ENCODE measurements at regions not wholly inside any gene's neighbourhood (a gene's known extent, or its start where the extent isn't known, plus 50 kb on each side); places are given as distances from the start of the nearest gene placed in this dataset.
A peak's percentile ranks its signal among the peaks of the same experiment; 100 is the strongest.
"Not testable (repeated sequence)": the region's sequence is repeated elsewhere in the genome, so short reads cannot be mapped to it uniquely, and the experiment has no call there.

- POLR2A ChIA-PET, result no interaction called here
- Mint-ChIP-seq H3K9me3 (peaks cover 8% of the 10 kb centered on the region), H3K36me3 (no peaks in the 10 kb centered on the region), H3K4me3 (no peak overlapping the region), H3K27me3 (peaks cover 13% of the 10 kb centered on the region), H3K4me1 (ENCODE audit: low read depth) (no peaks in the 10 kb centered on the region), H3K27ac (no peak overlapping the region)
- DNase-seq, result no peak
- intact Hi-C loops (cut with micrococcal nuclease), result no loop called here
- CTCF ChIA-PET, result no interaction called here
Observed at GRCh38 chr10:117454502-117454901, 79.3 kb upstream of the PDZD8 start.

- not testable (repeated sequence) for H3K4me1 Mint-ChIP-seq (ENCODE audit: low read depth)
Observed at GRCh38 chr10:117453484-117453883, 78.2 kb upstream of the PDZD8 start.

DNA sequence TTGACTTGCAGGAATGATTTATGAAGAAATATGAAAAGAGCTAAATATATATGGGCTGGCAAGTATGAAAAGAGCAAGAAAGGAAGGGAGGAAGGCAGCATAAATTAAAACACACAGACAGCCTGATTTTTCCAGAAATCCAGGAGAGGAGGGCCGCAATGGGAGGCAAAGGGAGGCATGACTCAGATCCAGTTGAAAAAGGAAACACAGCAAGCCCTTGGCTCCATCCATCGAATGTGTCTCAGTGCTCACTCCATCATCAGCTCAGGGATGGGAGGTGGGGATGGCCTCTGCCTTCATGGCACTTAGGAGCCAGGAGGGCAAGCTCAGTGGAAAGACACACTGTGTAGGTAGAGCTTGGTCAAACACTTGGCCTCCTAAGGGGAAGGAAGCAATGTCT, 75.7 kb upstream of the PDZD8 start:
- Mint-ChIP-seq H3K27ac (no peak overlapping the region), H3K36me3 (peaks cover 4% of the 10 kb centered on the region), H3K9me3 (peaks cover 23% of the 10 kb centered on the region), H3K4me1 (ENCODE audit: low read depth) (no peaks in the 10 kb centered on the region), H3K27me3 (peaks cover 6% of the 10 kb centered on the region), H3K4me3 (no peak overlapping the region)
- DNase-seq, result no peak
- ChIA-PET POLR2A (no interaction called here), CTCF (interaction anchor here (1.6 to 3.2 kb wide), 2 partner anchors 8 to 235 kb away, joined by 6 to 23 read pairs; no protein-coding TSS in a partner anchor)
- intact Hi-C loops (cut with micrococcal nuclease), result no loop called here

More at GRCh38 chr10:117453484-117453883, 78.2 kb upstream of the PDZD8 start:
- POLR2A ChIA-PET; H3K9me3 Mint-ChIP-seq; intact Hi-C loops (cut with micrococcal nuclease); H3K27ac Mint-ChIP-seq; H3K36me3 Mint-ChIP-seq; DNase-seq; H3K4me3 Mint-ChIP-seq: not testable (repeated sequence)
- peaks cover 16% of the 10 kb centered on the region for H3K27me3 Mint-ChIP-seq
- CTCF ChIA-PET, result interaction anchor here (3.2 kb wide), 1 partner anchor 11 kb away, joined by 23 read pairs; no protein-coding TSS in a partner anchor

GRCh38 chr10:117449636-117450035, 74.4 kb upstream of the PDZD8 start:
- no peak overlapping the region for H3K27ac Mint-ChIP-seq
- peaks cover 4% of the 10 kb centered on the region for H3K27me3 Mint-ChIP-seq
- H3K36me3 Mint-ChIP-seq, result peaks cover 5% of the 10 kb centered on the region
- H3K4me1 Mint-ChIP-seq (ENCODE audit: low read depth), result no peaks in the 10 kb centered on the region
- ChIA-PET CTCF (interaction anchor here (1.6 kb wide), 1 partner anchor 233 kb away, joined by 6 read pairs; no protein-coding TSS in a partner anchor), POLR2A (no interaction called here)
- intact Hi-C loops (cut with micrococcal nuclease), result no loop called here
- DNase-seq, result no peak
- peaks cover 35% of the 10 kb centered on the region for H3K9me3 Mint-ChIP-seq
- H3K4me3 Mint-ChIP-seq, result no peak overlapping the region

GRCh38 chr10:117448802-117449201, 73.6 kb upstream of the PDZD8 start:
- H3K27me3 Mint-ChIP-seq, result peaks cover 5% of the 10 kb centered on the region
- CTCF ChIA-PET, result interaction anchor here (0.5 kb wide), 1 partner anchor 12 kb away, joined by 3 read pairs; no protein-coding TSS in a partner anchor

GRCh38 chr10:117445992-117446391, 70.8 kb upstream of the PDZD8 start:
- peaks cover 27% of the 10 kb centered on the region for H3K9me3 Mint-ChIP-seq

More at GRCh38 chr10:117448802-117449201, 73.6 kb upstream of the PDZD8 start:
- H3K4me1 Mint-ChIP-seq (ENCODE audit: low read depth), result no peaks in the 10 kb centered on the region
- H3K27ac Mint-ChIP-seq, result no peak overlapping the region
- peaks cover 35% of the 10 kb centered on the region for H3K9me3 Mint-ChIP-seq
- POLR2A ChIA-PET, result no interaction called here
- DNase-seq, result no peak
- intact Hi-C loops (cut with micrococcal nuclease), result no loop called here
- H3K36me3 Mint-ChIP-seq, result peaks cover 5% of the 10 kb centered on the region
- H3K4me3 Mint-ChIP-seq, result no peak overlapping the region

GRCh38 chr10:117444497-117445040, 69.3 kb upstream of the PDZD8 start:
- DNase-seq, result no peak
- no peak overlapping the region for H3K27ac Mint-ChIP-seq
- peaks cover 20% of the 10 kb centered on the region for H3K27me3 Mint-ChIP-seq
- intact Hi-C loops (cut with micrococcal nuclease), result loop anchor here (5.0 kb wide), 1 partner anchor 227 kb away; no protein-coding TSS in a partner anchor
- peaks cover 5% of the 10 kb centered on the region for H3K36me3 Mint-ChIP-seq
- H3K9me3 Mint-ChIP-seq, result peaks cover 27% of the 10 kb centered on the region
- H3K4me3 Mint-ChIP-seq, result no peak overlapping the region
- ChIA-PET CTCF (interaction anchor here (0.9 kb wide), 1 partner anchor 17 kb away, joined by 3 read pairs; no protein-coding TSS in a partner anchor), POLR2A (no interaction called here)
- H3K4me1 Mint-ChIP-seq (ENCODE audit: low read depth), result no peaks in the 10 kb centered on the region

More at GRCh38 chr10:117445992-117446391, 70.8 kb upstream of the PDZD8 start:
- H3K27ac Mint-ChIP-seq, result no peak overlapping the region
- H3K4me3 Mint-ChIP-seq, result no peak overlapping the region
- ChIA-PET POLR2A (no interaction called here), CTCF (interaction anchor here (0.7 kb wide), 1 partner anchor 698 kb away, joined by 3 read pairs; no protein-coding TSS in a partner anchor)
- H3K27me3 Mint-ChIP-seq, result peaks cover 17% of the 10 kb centered on the region
- DNase-seq, result no peak
- intact Hi-C loops (cut with micrococcal nuclease), result no loop called here
- H3K4me1 Mint-ChIP-seq (ENCODE audit: low read depth), result no peaks in the 10 kb centered on the region
- peaks cover 5% of the 10 kb centered on the region for H3K36me3 Mint-ChIP-seq

DNA sequence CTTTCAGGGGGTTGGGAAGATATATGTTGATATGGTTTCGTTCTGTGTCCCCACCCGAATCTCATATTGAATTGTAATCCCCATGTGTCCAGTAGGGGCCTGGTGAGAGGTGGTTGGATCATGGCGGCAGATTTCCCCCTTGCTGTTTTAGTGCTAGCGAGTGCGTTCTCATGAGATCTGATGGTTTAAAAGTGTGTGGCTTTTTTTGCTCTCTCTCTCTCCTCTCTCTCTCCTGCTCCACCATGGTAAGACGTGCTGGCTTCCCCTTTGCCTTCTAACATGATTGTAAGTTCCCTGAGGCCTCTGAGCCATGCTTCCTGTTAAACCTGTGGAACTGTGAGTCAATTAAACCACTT, 68.4 kb upstream of the PDZD8 start:
- ChIA-PET POLR2A (no interaction called here), CTCF (interaction anchor here (0.9 kb wide), 1 partner anchor 18 kb away, joined by 3 read pairs; no protein-coding TSS in a partner anchor)
- no peak for DNase-seq
- Mint-ChIP-seq H3K4me3 (no peak overlapping the region), H3K9me3 (peaks cover 27% of the 10 kb centered on the region), H3K27ac (no peak overlapping the region), H3K27me3 (peaks cover 24% of the 10 kb centered on the region), H3K36me3 (peaks cover 5% of the 10 kb centered on the region), H3K4me1 (ENCODE audit: low read depth) (no peaks in the 10 kb centered on the region)
- intact Hi-C loops (cut with micrococcal nuclease), result loop anchor here (5.0 kb wide), 1 partner anchor 226 kb away; no protein-coding TSS in a partner anchor

DNA sequence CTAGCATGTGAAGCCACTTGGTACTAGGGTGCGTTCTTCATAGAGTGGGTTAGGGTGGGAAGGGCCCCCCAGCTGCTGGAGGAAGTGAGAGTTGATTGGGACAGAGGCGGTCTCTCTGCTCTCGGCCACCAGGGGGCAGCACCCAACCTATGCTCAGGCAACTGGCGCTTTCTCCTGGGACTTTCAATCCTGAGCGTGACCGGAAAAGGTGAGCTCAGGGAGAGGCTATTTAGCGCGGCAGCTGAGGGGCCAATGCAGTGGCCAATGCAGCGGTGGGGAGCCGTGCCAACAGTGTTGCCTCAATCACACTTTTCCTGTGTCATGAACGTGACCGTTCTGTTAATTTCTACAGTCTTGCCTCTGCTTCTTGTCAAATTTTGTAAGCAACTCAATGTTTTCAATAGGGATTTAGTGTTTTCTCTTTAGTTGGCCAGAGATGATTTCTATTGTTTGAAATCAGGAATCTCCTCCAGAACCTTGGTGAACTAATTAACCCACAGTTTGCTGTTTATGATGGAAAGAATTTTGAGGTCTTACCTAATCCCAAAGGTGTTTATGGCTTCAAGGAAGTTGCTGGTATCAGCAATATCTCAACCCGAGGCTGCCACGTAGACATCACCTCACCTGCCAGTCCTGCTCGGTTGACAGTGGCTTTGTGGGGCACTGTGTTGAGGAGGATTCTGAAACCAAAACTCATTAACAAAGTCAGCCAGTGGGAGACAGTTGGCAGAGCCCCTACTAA, 67.9 kb upstream of the PDZD8 start:
- POLR2A ChIA-PET, result no interaction called here
- peaks cover 23% of the 10 kb centered on the region for H3K27me3 Mint-ChIP-seq
- intact Hi-C loops (cut with micrococcal nuclease), result loop anchor here (5.0 kb wide), 1 partner anchor 226 kb away; no protein-coding TSS in a partner anchor
- no peak overlapping the region for H3K27ac Mint-ChIP-seq
- peaks cover 27% of the 10 kb centered on the region for H3K9me3 Mint-ChIP-seq
- no peak overlapping the region for H3K4me3 Mint-ChIP-seq
- CTCF ChIA-PET, result interaction anchor here (0.6 to 2.0 kb wide), 13 partner anchors 9 to 993 kb away, joined by 3 to 23 read pairs (median 4); no protein-coding TSS in a partner anchor
- peaks cover 5% of the 10 kb centered on the region for H3K36me3 Mint-ChIP-seq
- H3K4me1 Mint-ChIP-seq (ENCODE audit: low read depth), result no peaks in the 10 kb centered on the region
- DNase-seq, result peak; percentile 62

DNA sequence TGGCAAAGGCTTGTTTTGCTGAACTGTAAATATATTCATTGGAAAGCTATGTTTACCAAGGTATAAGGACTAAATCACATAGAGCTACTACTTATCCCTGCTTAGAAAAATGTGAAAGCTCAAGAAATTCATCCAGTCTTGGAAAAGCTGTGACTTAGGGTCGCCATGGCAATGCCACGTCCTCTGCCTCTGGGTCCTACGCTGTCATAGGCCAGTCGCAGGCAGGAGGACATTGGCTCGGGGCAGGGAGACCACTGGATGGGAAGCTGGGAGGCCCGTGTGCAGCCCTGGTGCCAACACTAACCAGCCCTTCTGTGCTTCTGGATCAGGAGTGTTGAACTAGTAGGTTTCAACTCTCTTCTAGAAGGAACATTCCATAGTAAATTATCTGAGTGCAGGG, 67.3 kb upstream of the PDZD8 start:
- no peak overlapping the region for H3K4me3 Mint-ChIP-seq
- H3K36me3 Mint-ChIP-seq, result peaks cover 5% of the 10 kb centered on the region
- H3K27ac Mint-ChIP-seq, result no peak overlapping the region
- DNase-seq, result no peak
- peaks cover 23% of the 10 kb centered on the region for H3K27me3 Mint-ChIP-seq
- intact Hi-C loops (cut with micrococcal nuclease), result loop anchor here (5.0 kb wide), 1 partner anchor 225 kb away; no protein-coding TSS in a partner anchor
- ChIA-PET POLR2A (no interaction called here), CTCF (interaction anchor here (0.7 to 2.0 kb wide), 12 partner anchors 9 to 994 kb away, joined by 3 to 23 read pairs (median 4); no protein-coding TSS in a partner anchor)
- no peaks in the 10 kb centered on the region for H3K4me1 Mint-ChIP-seq (ENCODE audit: low read depth)
- peaks cover 27% of the 10 kb centered on the region for H3K9me3 Mint-ChIP-seq

- ChIA-PET CTCF (interaction anchor here (0.6 to 2.0 kb wide), 9 partner anchors 10 to 815 kb away, joined by 3 to 23 read pairs (median 5); no protein-coding TSS in a partner anchor), POLR2A (no interaction called here)
- DNase-seq, result no peak
- H3K27ac Mint-ChIP-seq, result no peak overlapping the region
- H3K27me3 Mint-ChIP-seq, result peaks cover 23% of the 10 kb centered on the region
- H3K4me3 Mint-ChIP-seq, result no peak overlapping the region
- H3K36me3 Mint-ChIP-seq, result peaks cover 5% of the 10 kb centered on the region
- H3K4me1 Mint-ChIP-seq (ENCODE audit: low read depth), result no peaks in the 10 kb centered on the region
- intact Hi-C loops (cut with micrococcal nuclease), result loop anchor here (5.0 kb wide), 1 partner anchor 225 kb away; no protein-coding TSS in a partner anchor
- peaks cover 22% of the 10 kb centered on the region for H3K9me3 Mint-ChIP-seq
Observed at GRCh38 chr10:117441812-117442443, 66.7 kb upstream of the PDZD8 start.

DNA sequence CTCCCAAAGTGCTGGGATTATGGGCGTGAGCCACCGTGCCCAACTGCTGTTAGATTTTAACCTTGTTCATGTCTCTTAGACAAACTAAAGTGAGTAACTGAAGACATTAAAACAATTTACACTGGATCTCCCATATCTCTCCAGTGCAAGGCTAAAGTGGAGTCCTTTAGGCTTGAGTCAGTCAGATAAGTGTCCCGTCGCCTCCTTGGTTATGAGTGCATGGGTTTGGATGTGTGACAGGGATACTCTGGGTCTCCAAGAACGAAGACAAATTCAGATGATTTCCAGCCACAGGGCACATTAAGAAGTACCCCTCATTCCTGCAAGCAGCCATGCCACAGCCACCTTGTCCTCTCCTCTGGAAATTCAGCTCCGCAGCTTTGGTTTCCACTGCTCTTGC, 66.1 kb upstream of the PDZD8 start:
- Mint-ChIP-seq H3K36me3 (peaks cover 5% of the 10 kb centered on the region), H3K9me3 (peaks cover 16% of the 10 kb centered on the region), H3K4me3 (no peak overlapping the region), H3K4me1 (ENCODE audit: low read depth) (no peaks in the 10 kb centered on the region), H3K27ac (no peak overlapping the region), H3K27me3 (peaks cover 28% of the 10 kb centered on the region)
- ChIA-PET POLR2A (no interaction called here), CTCF (interaction anchor here (0.6 to 2.0 kb wide), 3 partner anchors 10 to 234 kb away, joined by 3 to 23 read pairs (median 6); no protein-coding TSS in a partner anchor)
- intact Hi-C loops (cut with micrococcal nuclease), result loop anchor here (5.0 kb wide), 1 partner anchor 224 kb away; no protein-coding TSS in a partner anchor
- DNase-seq, result no peak
